Prostate gland (tissue), 2 donors: ENCODE measurements at regions not wholly inside any gene's neighbourhood (a gene's known extent, or its start where the extent isn't known, plus 50 kb on each side); places are given as distances from the start of the nearest gene placed in this dataset.

Experiments used
- POLR2A ChIP-seq: fragments of 450-650 bp; IDR thresholded peaks from one replicate; pipeline ENCODE4 v1.6.1; 2016; ENCODE audit warnings: antibody characterized with exemption, mild to moderate bottlenecking
- POLR2AphosphoS5 ChIP-seq: sonication (generic); formaldehyde crosslinking; IDR thresholded peaks from one replicate; pipeline ENCODE4 v1.6.1; 2017; ENCODE audit warnings: antibody characterized with exemption
- TF ChIP-seq, protein P1 (sequence below), 4 experiments: fragments of 200-600 bp in 2 of 4; fragments of 450-650 bp in 2 of 4; sonication (generic) in 2 of 4; IDR thresholded peaks; 1 replicate in 3 of 4; 2 replicates in 1 of 4; pipeline ENCODE4 v1.5.1; 2016 to 2019; ENCODE audit warnings: antibody characterized with exemption in 4 of 4, mild to moderate bottlenecking in 2 of 4, moderate library complexity in 2 of 4

DNA sequence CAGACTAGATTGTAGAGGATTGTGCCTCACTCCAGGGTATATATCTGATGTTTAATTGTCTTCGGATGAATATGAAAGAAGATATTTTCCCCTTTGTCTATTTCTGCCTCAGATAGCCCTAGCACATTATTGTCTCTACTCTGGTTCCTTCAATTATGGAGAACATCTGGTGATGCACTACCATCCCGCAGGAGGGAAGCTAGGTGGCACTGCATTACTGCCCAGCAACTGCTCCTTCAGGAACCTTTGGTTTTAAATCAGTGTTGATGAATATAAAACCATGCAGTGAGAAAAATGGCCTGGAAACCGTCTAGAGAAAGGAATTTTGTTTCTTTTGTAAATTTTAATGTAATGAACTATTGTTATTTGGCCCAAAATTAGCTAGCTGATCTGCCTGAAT lies 68.5 kb downstream of the GPR88 start:
- TF ChIP-seq, protein P1, sequence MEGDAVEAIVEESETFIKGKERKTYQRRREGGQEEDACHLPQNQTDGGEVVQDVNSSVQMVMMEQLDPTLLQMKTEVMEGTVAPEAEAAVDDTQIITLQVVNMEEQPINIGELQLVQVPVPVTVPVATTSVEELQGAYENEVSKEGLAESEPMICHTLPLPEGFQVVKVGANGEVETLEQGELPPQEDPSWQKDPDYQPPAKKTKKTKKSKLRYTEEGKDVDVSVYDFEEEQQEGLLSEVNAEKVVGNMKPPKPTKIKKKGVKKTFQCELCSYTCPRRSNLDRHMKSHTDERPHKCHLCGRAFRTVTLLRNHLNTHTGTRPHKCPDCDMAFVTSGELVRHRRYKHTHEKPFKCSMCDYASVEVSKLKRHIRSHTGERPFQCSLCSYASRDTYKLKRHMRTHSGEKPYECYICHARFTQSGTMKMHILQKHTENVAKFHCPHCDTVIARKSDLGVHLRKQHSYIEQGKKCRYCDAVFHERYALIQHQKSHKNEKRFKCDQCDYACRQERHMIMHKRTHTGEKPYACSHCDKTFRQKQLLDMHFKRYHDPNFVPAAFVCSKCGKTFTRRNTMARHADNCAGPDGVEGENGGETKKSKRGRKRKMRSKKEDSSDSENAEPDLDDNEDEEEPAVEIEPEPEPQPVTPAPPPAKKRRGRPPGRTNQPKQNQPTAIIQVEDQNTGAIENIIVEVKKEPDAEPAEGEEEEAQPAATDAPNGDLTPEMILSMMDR (IDR thresholded peaks at IDR 0.05), result peak in 3 of 4 experiments; percentile 44 to 62 (median 58)
- TF ChIP-seq POLR2AphosphoS5 (no peak), POLR2A (no peak)
